ENCODE measurements at regions not wholly inside any gene's neighbourhood (a gene's known extent, or its start where the extent isn't known, plus 50 kb on each side); places are given as distances from the start of the nearest gene placed in this dataset.

- TF ChIP-seq ZNF274 (IDR thresholded peaks at IDR 0.05; ENCODE audit: low read depth, low read length): no peak
- TF ChIP-seq SUZ12 (IDR thresholded peaks at IDR 0.05; ENCODE audit: extremely low read depth, insufficient read depth, insufficient read length): no peak
- TF ChIP-seq YY1 (IDR thresholded peaks at IDR 0.05; ENCODE audit: insufficient read depth, insufficient read length): no peak
Observed at GRCh38 chr9:82088591-82088990, 100.0 kb downstream of the SPATA31D1 start.
